ENCODE measurements at regions not wholly inside any gene's neighbourhood (a gene's known extent, or its start where the extent isn't known, plus 50 kb on each side); places are given as distances from the start of the nearest gene placed in this dataset.

- no peaks in the 10 kb centered on the region for H3K27me3 ChIP-seq (ENCODE audit: insufficient read depth, low read length, poor library complexity)
- H3K4me2 ChIP-seq (ENCODE audit: low read length), result no peak overlapping the region
- no peak overlapping the region for H4K5ac ChIP-seq (ENCODE audit: low read length)
- DNase-seq, result no peak
- no CpG with 5 or more reads among the region's 10 CpGs for WGBS (ENCODE audit: extremely low coverage, insufficient coverage, low lambda C conversion rate)
- no peak overlapping the region for H2BK15ac ChIP-seq (replicated peaks; ENCODE audit: low read depth)
- H3K18ac ChIP-seq (ENCODE audit: low read length), result no peak overlapping the region
- no peak overlapping the region for H3K27ac ChIP-seq (ENCODE audit: low read depth, low read length)
- no peaks in the 10 kb centered on the region for H3K79me2 ChIP-seq (ENCODE audit: control insufficient read depth, insufficient read depth, low read length)
- H3K4me1 ChIP-seq (ENCODE audit: control insufficient read depth, low read depth, low read length), result no peaks in the 10 kb centered on the region
- no peak overlapping the region for H3K4ac ChIP-seq (ENCODE audit: low read depth, low read length)
- no peak overlapping the region for H2AK5ac ChIP-seq (ENCODE audit: low read length)
- H3K23ac ChIP-seq (ENCODE audit: low read length), result no peak overlapping the region
- H3K4me3 ChIP-seq (ENCODE audit: low read length), result no peak overlapping the region
- H3K56ac ChIP-seq (ENCODE audit: low read length), result no peak overlapping the region
- no peaks in the 10 kb centered on the region for H3K79me1 ChIP-seq (ENCODE audit: low read length)
- no peaks in the 10 kb centered on the region for H3K36me3 ChIP-seq (ENCODE audit: control insufficient read depth, insufficient read depth, low read length)
- H4K8ac ChIP-seq (ENCODE audit: low read depth, low read length), result no peak overlapping the region
- no peak overlapping the region for H3K9ac ChIP-seq (ENCODE audit: low read length)
- no peak overlapping the region for H2BK5ac ChIP-seq (ENCODE audit: low read length)
- H2BK120ac ChIP-seq (ENCODE audit: low read depth, low read length), result no peak overlapping the region
These were observed 427.8 kb upstream of the MYT1L start for GRCh38 chr2:2758793-2759367.

GRCh38 chr2:2757764-2758163 is 426.7 kb upstream of the MYT1L start:
- H3K36me3 ChIP-seq (ENCODE audit: control insufficient read depth, insufficient read depth, low read length), result no peaks in the 10 kb centered on the region
- DNase-seq, result no peak
- no peak overlapping the region for H2BK15ac ChIP-seq (replicated peaks; ENCODE audit: low read depth)
- no peaks in the 10 kb centered on the region for H3K79me2 ChIP-seq (ENCODE audit: control insufficient read depth, insufficient read depth, low read length)
- H3K27me3 ChIP-seq (ENCODE audit: insufficient read depth, low read length, poor library complexity), result no peaks in the 10 kb centered on the region
- no peak overlapping the region for H3K9ac ChIP-seq (ENCODE audit: low read length)
- H3K4me1 ChIP-seq (ENCODE audit: control insufficient read depth, low read depth, low read length), result no peaks in the 10 kb centered on the region
- no peak overlapping the region for H3K4me3 ChIP-seq (ENCODE audit: low read length)
- H4K8ac ChIP-seq (ENCODE audit: low read depth, low read length), result no peak overlapping the region
- H2BK120ac ChIP-seq (ENCODE audit: low read depth, low read length), result no peak overlapping the region
- H3K23ac ChIP-seq (ENCODE audit: low read length), result no peak overlapping the region
- WGBS (ENCODE audit: extremely low coverage, insufficient coverage, low lambda C conversion rate), result no CpG with 5 or more reads among the region's 3 CpGs
- H2AK5ac ChIP-seq (ENCODE audit: low read length), result no peak overlapping the region
- H3K56ac ChIP-seq (ENCODE audit: low read length), result no peak overlapping the region
- no peak overlapping the region for H3K18ac ChIP-seq (ENCODE audit: low read length)
- no peak overlapping the region for H3K4ac ChIP-seq (ENCODE audit: low read depth, low read length)
- no peak overlapping the region for H2BK5ac ChIP-seq (ENCODE audit: low read length)
- no peaks in the 10 kb centered on the region for H3K79me1 ChIP-seq (ENCODE audit: low read length)
- H3K4me2 ChIP-seq (ENCODE audit: low read length), result no peak overlapping the region
- H3K27ac ChIP-seq (ENCODE audit: low read depth, low read length), result no peak overlapping the region
- no peak overlapping the region for H4K5ac ChIP-seq (ENCODE audit: low read length)

DNA sequence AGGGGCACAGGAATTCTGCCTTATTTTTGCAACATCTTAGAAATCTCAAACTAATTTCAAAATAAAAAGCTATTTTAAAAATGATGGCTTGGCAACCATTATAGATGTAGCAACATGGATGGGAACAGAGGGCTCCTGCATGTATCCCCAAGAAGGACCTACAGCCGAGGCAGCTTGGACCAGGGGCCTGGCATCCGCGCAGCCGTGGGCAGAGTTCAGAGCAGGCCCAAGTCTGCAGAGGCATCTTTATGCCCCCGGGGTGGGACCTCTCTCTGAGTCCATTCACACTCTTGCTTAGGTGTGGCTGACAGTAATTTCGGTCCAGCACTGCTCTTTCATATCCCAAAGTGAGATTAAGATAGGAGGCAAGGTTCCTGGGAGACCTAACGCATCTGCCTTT is 425.8 kb upstream of the MYT1L start:
- Histone ChIP-seq H2BK15ac (replicated peaks; ENCODE audit: low read depth) (no peak overlapping the region), H2BK5ac (ENCODE audit: low read length) (no peak overlapping the region), H3K4ac (ENCODE audit: low read depth, low read length) (no peak overlapping the region), H3K18ac (ENCODE audit: low read length) (no peak overlapping the region), H3K27ac (ENCODE audit: low read depth, low read length) (no peak overlapping the region), H3K23ac (ENCODE audit: low read length) (no peak overlapping the region), H3K56ac (ENCODE audit: low read length) (no peak overlapping the region), H3K36me3 (ENCODE audit: control insufficient read depth, insufficient read depth, low read length) (no peaks in the 10 kb centered on the region), H4K5ac (ENCODE audit: low read length) (no peak overlapping the region), H3K27me3 (ENCODE audit: insufficient read depth, low read length, poor library complexity) (no peaks in the 10 kb centered on the region), H4K8ac (ENCODE audit: low read depth, low read length) (no peak overlapping the region), H3K4me3 (ENCODE audit: low read length) (no peak overlapping the region), H3K4me1 (ENCODE audit: control insufficient read depth, low read depth, low read length) (no peaks in the 10 kb centered on the region), H3K4me2 (ENCODE audit: low read length) (no peak overlapping the region), H3K9ac (ENCODE audit: low read length) (no peak overlapping the region), H2BK120ac (ENCODE audit: low read depth, low read length) (no peak overlapping the region), H2AK5ac (ENCODE audit: low read length) (no peak overlapping the region), H3K79me2 (ENCODE audit: control insufficient read depth, insufficient read depth, low read length) (no peaks in the 10 kb centered on the region), H3K79me1 (ENCODE audit: low read length) (no peaks in the 10 kb centered on the region)
- no CpG with 5 or more reads among the region's 7 CpGs for WGBS (ENCODE audit: extremely low coverage, insufficient coverage, low lambda C conversion rate)
- DNase-seq, result no peak

- Histone ChIP-seq H3K4me3 (ENCODE audit: low read length) (no peak overlapping the region), H3K4ac (ENCODE audit: low read depth, low read length) (no peak overlapping the region), H4K8ac (ENCODE audit: low read depth, low read length) (no peak overlapping the region), H3K36me3 (ENCODE audit: control insufficient read depth, insufficient read depth, low read length) (no peaks in the 10 kb centered on the region), H3K4me1 (ENCODE audit: control insufficient read depth, low read depth, low read length) (no peaks in the 10 kb centered on the region), H3K18ac (ENCODE audit: low read length) (no peak overlapping the region), H2BK15ac (replicated peaks; ENCODE audit: low read depth) (no peak overlapping the region), H3K27ac (ENCODE audit: low read depth, low read length) (no peak overlapping the region), H3K9ac (ENCODE audit: low read length) (no peak overlapping the region), H3K56ac (ENCODE audit: low read length) (no peak overlapping the region), H2BK120ac (ENCODE audit: low read depth, low read length) (no peak overlapping the region), H3K79me2 (ENCODE audit: control insufficient read depth, insufficient read depth, low read length) (no peaks in the 10 kb centered on the region), H3K23ac (ENCODE audit: low read length) (no peak overlapping the region), H3K4me2 (ENCODE audit: low read length) (no peak overlapping the region), H2BK5ac (ENCODE audit: low read length) (no peak overlapping the region), H3K27me3 (ENCODE audit: insufficient read depth, low read length, poor library complexity) (no peaks in the 10 kb centered on the region), H3K79me1 (ENCODE audit: low read length) (no peaks in the 10 kb centered on the region), H2AK5ac (ENCODE audit: low read length) (no peak overlapping the region), H4K5ac (ENCODE audit: low read length) (no peak overlapping the region)
- DNase-seq, result no peak
- WGBS (ENCODE audit: extremely low coverage, insufficient coverage, low lambda C conversion rate), result no CpG with 5 or more reads among the region's 5 CpGs
These were observed 424.9 kb upstream of the MYT1L start for GRCh38 chr2:2755990-2756389.

GRCh38 chr2:2754940-2755339 is 423.9 kb upstream of the MYT1L start:
- Histone ChIP-seq H3K36me3 (ENCODE audit: control insufficient read depth, insufficient read depth, low read length) (no peaks in the 10 kb centered on the region), H3K9ac (ENCODE audit: low read length) (no peak overlapping the region), H3K79me1 (ENCODE audit: low read length) (no peaks in the 10 kb centered on the region), H3K79me2 (ENCODE audit: control insufficient read depth, insufficient read depth, low read length) (no peaks in the 10 kb centered on the region), H3K27ac (ENCODE audit: low read depth, low read length) (no peak overlapping the region), H3K4ac (ENCODE audit: low read depth, low read length) (no peak overlapping the region), H3K56ac (ENCODE audit: low read length) (no peak overlapping the region), H2BK15ac (replicated peaks; ENCODE audit: low read depth) (no peak overlapping the region), H3K27me3 (ENCODE audit: insufficient read depth, low read length, poor library complexity) (no peaks in the 10 kb centered on the region), H3K4me1 (ENCODE audit: control insufficient read depth, low read depth, low read length) (no peaks in the 10 kb centered on the region), H4K8ac (ENCODE audit: low read depth, low read length) (no peak overlapping the region), H3K4me2 (ENCODE audit: low read length) (no peak overlapping the region), H3K18ac (ENCODE audit: low read length) (no peak overlapping the region), H3K23ac (ENCODE audit: low read length) (no peak overlapping the region), H2BK5ac (ENCODE audit: low read length) (no peak overlapping the region), H3K4me3 (ENCODE audit: low read length) (no peak overlapping the region), H4K5ac (ENCODE audit: low read length) (no peak overlapping the region), H2BK120ac (ENCODE audit: low read depth, low read length) (no peak overlapping the region), H2AK5ac (ENCODE audit: low read length) (no peak overlapping the region)
- DNase-seq, result no peak
- no CpG with 5 or more reads among the region's 5 CpGs for WGBS (ENCODE audit: extremely low coverage, insufficient coverage, low lambda C conversion rate)

DNA sequence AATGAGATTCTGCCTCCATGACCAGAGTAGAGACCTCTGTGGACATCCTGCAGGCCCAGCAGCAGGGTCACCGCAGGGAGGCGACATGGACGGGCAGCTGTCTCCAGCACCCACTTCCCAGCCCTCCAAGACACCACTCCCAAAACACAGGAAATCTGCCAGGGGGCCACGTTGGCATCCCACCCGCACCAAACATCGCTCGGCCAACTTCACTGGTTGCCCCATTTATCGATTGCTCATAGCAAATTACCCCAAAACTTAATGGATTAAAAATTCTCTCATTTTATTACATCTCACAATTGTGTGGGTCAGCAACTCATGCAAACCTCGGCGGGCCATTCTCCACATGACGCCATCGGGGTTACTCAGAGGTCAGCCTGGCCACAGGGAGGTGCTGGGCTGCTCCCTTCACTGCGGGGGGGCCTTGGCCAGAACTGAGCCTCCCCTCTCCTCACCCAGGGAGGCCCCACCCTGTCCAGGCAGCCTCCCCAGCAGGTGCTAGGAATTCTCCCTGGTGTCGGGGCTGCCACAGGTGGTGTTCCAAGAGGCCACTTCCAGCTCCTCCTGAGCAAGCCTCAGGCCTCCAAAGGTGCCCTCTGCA is 420.7 kb upstream of the MYT1L start:
- H3K79me2 ChIP-seq (ENCODE audit: control insufficient read depth, insufficient read depth, low read length), result no peaks in the 10 kb centered on the region
- no peaks in the 10 kb centered on the region for H3K4me1 ChIP-seq (ENCODE audit: control insufficient read depth, low read depth, low read length)
- 100% methylated on average over 1 of the region's 14 CpGs for WGBS (ENCODE audit: extremely low coverage, insufficient coverage, low lambda C conversion rate)
- H2BK15ac ChIP-seq (replicated peaks; ENCODE audit: low read depth), result no peak overlapping the region
- no peak overlapping the region for H3K18ac ChIP-seq (ENCODE audit: low read length)
- no peak for DNase-seq
- H3K9ac ChIP-seq (ENCODE audit: low read length), result no peak overlapping the region
- no peak overlapping the region for H3K4me2 ChIP-seq (ENCODE audit: low read length)
- no peak overlapping the region for H3K4me3 ChIP-seq (ENCODE audit: low read length)
- H3K23ac ChIP-seq (ENCODE audit: low read length), result no peak overlapping the region
- no peak overlapping the region for H2BK120ac ChIP-seq (ENCODE audit: low read depth, low read length)
- no peaks in the 10 kb centered on the region for H3K27me3 ChIP-seq (ENCODE audit: insufficient read depth, low read length, poor library complexity)
- no peak overlapping the region for H4K8ac ChIP-seq (ENCODE audit: low read depth, low read length)
- no peak overlapping the region for H2AK5ac ChIP-seq (ENCODE audit: low read length)
- H4K5ac ChIP-seq (ENCODE audit: low read length), result no peak overlapping the region
- no peak overlapping the region for H2BK5ac ChIP-seq (ENCODE audit: low read length)
- H3K27ac ChIP-seq (ENCODE audit: low read depth, low read length), result no peak overlapping the region
- no peak overlapping the region for H3K56ac ChIP-seq (ENCODE audit: low read length)
- no peak overlapping the region for H3K4ac ChIP-seq (ENCODE audit: low read depth, low read length)
- no peaks in the 10 kb centered on the region for H3K36me3 ChIP-seq (ENCODE audit: control insufficient read depth, insufficient read depth, low read length)
- no peaks in the 10 kb centered on the region for H3K79me1 ChIP-seq (ENCODE audit: low read length)

All from mesendoderm (in vitro differentiated cells).